ENCODE measurements at regions not wholly inside any gene's neighbourhood (a gene's known extent, or its start where the extent isn't known, plus 50 kb on each side); places are given as distances from the start of the nearest gene placed in this dataset.

GRCh38 chr10:131590567-131590966 is 279.0 kb upstream of the TCERG1L start:
- no peaks in the 10 kb centered on the region for H3K36me3 ChIP-seq
- TF ChIP-seq CTCF (IDR thresholded peaks at IDR 0.05) (no peak), POLR2A (IDR thresholded peaks at IDR 0.05) (no peak)
- DNase-seq = no peak
- no peaks in the 10 kb centered on the region for H3K27me3 ChIP-seq
- H3K9me3 ChIP-seq = no peaks in the 10 kb centered on the region
- no peak overlapping the region for H3K4me3 ChIP-seq
- no peak overlapping the region for H3K27ac ChIP-seq
- intact Hi-C loops (cut with DNase I; ENCODE audit: low total_unique reads) = no loop called here
- no peaks in the 10 kb centered on the region for H3K4me1 ChIP-seq

GRCh38 chr10:131591936-131592335 is 280.4 kb upstream of the TCERG1L start:
- H3K27ac ChIP-seq = no peak overlapping the region
- DNase-seq = no peak
- H3K36me3 ChIP-seq = no peaks in the 10 kb centered on the region
- no peaks in the 10 kb centered on the region for H3K9me3 ChIP-seq
- no peaks in the 10 kb centered on the region for H3K4me1 ChIP-seq
- intact Hi-C loops (cut with DNase I; ENCODE audit: low total_unique reads) = no loop called here
- TF ChIP-seq CTCF (IDR thresholded peaks at IDR 0.05) (no peak), POLR2A (IDR thresholded peaks at IDR 0.05) (no peak)
- no peaks in the 10 kb centered on the region for H3K27me3 ChIP-seq
- no peak overlapping the region for H3K4me3 ChIP-seq

- H3K36me3 ChIP-seq = no peaks in the 10 kb centered on the region
- no peak overlapping the region for H3K27ac ChIP-seq
- H3K27me3 ChIP-seq = no peaks in the 10 kb centered on the region
- DNase-seq = no peak
- H3K4me3 ChIP-seq = no peak overlapping the region
- H3K9me3 ChIP-seq = no peaks in the 10 kb centered on the region
- TF ChIP-seq CTCF (IDR thresholded peaks at IDR 0.05) = no peak
- no peak for TF ChIP-seq POLR2A (IDR thresholded peaks at IDR 0.05)
- intact Hi-C loops (cut with DNase I; ENCODE audit: low total_unique reads) = no loop called here
- H3K4me1 ChIP-seq = no peaks in the 10 kb centered on the region
Observed at GRCh38 chr10:131609176-131609575, 291.6 kb upstream of the PPP2R2D start.

- no peak for TF ChIP-seq CTCF (IDR thresholded peaks at IDR 0.05)
- no peak for TF ChIP-seq POLR2A (IDR thresholded peaks at IDR 0.05)
- no peaks in the 10 kb centered on the region for H3K27me3 ChIP-seq
Observed at GRCh38 chr10:131615150-131615549, 285.7 kb upstream of the PPP2R2D start.

GRCh38 chr10:131616040-131616439 is 284.8 kb upstream of the PPP2R2D start:
- intact Hi-C loops (cut with DNase I; ENCODE audit: low total_unique reads) = no loop called here
- DNase-seq = no peak
- H3K4me3 ChIP-seq = no peak overlapping the region
- no peak overlapping the region for H3K27ac ChIP-seq
- H3K36me3 ChIP-seq = no peaks in the 10 kb centered on the region
- no peaks in the 10 kb centered on the region for H3K4me1 ChIP-seq
- no peaks in the 10 kb centered on the region for H3K9me3 ChIP-seq
- no peak for TF ChIP-seq POLR2A (IDR thresholded peaks at IDR 0.05)
- no peak for TF ChIP-seq CTCF (IDR thresholded peaks at IDR 0.05)
- H3K27me3 ChIP-seq = no peaks in the 10 kb centered on the region

More at GRCh38 chr10:131615150-131615549, 285.7 kb upstream of the PPP2R2D start:
- no peak for DNase-seq
- no peaks in the 10 kb centered on the region for H3K9me3 ChIP-seq
- H3K36me3 ChIP-seq = no peaks in the 10 kb centered on the region
- H3K27ac ChIP-seq = no peak overlapping the region
- H3K4me1 ChIP-seq = no peaks in the 10 kb centered on the region
- intact Hi-C loops (cut with DNase I; ENCODE audit: low total_unique reads) = no loop called here
- H3K4me3 ChIP-seq = no peak overlapping the region

Data from uterus (tissue), 3 donors.